ENCODE measurements at regions not wholly inside any gene's neighbourhood (a gene's known extent, or its start where the extent isn't known, plus 50 kb on each side); places are given as distances from the start of the nearest gene placed in this dataset.

- TF ChIP-seq REST (IDR thresholded peaks at IDR 0.05; ENCODE audit: low read depth, low read length) (no peak), EZH2phosphoT487 (IDR thresholded peaks at IDR 0.05; ENCODE audit: borderline replicate concordance, low read depth) (no peak), TEAD4 (IDR thresholded peaks at IDR 0.05; ENCODE audit: borderline replicate concordance, insufficient read depth) (no peak), FOXM1 (IDR thresholded peaks at IDR 0.05; ENCODE audit: low read depth) (no peak), RFX5 (IDR thresholded peaks at IDR 0.05; ENCODE audit: low read length) (no peak)
Observed at GRCh38 chr2:57437077-57437476, 609.5 kb upstream of the VRK2 start (continued).

DNA sequence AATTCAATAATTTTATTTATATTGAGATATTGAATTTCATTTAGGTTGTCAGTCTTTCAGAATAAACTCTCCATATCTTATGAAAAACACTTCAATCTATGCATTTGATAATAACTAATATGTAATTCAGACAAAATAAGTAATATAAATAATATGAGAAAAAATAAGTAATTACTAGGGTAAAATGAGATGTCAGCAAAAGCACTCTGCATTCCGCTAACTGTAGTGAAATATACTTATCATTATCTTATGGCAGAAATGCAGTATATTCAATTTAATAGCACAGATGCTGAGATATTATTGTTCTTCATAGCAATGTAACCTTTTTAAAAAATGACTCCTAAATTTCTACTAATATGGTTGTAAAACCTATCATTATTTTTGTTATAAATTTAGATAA, 606.2 kb upstream of the VRK2 start:
- no peaks in the 10 kb centered on the region; the same call in 1 of the 2 replicates for H3K79me2 ChIP-seq (ENCODE audit: insufficient read depth)
- ChIA-PET CTCF (no interaction called here), POLR2A (no interaction called here)

GRCh38 chr2:57443086-57443485, 603.5 kb upstream of the VRK2 start:
- H3K9ac ChIP-seq: no peak overlapping the region
- peaks cover 23% of the 10 kb centered on the region for H3F3A ChIP-seq (replicated peaks; ENCODE audit: insufficient read depth)
- H3K4me2 ChIP-seq: no peak overlapping the region
- H3K27me3 ChIP-seq (ENCODE audit: insufficient read depth): no peaks in the 10 kb centered on the region
- H3K27ac ChIP-seq (ENCODE audit: low read depth in 2 of 2, low read length in 1 of 2): peak overlapping the region in 1 of 2 experiments; percentile 97; a peak in 2 of 4 replicates
- DNase-seq: no peak
- TF ChIP-seq CHD2 (IDR thresholded peaks at IDR 0.05; ENCODE audit: low read length, partially characterized antibody) (no peak), USF1 (IDR thresholded peaks at IDR 0.05; ENCODE audit: borderline replicate concordance, low read depth) (no peak), RXRA (IDR thresholded peaks at IDR 0.05; ENCODE audit: borderline replicate concordance, low read depth) (no peak), RCOR1 (IDR thresholded peaks at IDR 0.05; ENCODE audit: low read length) (no peak)
- TF ChIP-seq, protein P1, sequence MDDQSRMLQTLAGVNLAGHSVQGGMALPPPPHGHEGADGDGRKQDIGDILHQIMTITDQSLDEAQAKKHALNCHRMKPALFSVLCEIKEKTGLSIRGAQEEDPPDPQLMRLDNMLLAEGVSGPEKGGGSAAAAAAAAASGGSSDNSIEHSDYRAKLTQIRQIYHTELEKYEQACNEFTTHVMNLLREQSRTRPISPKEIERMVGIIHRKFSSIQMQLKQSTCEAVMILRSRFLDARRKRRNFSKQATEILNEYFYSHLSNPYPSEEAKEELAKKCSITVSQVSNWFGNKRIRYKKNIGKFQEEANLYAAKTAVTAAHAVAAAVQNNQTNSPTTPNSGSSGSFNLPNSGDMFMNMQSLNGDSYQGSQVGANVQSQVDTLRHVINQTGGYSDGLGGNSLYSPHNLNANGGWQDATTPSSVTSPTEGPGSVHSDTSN (IDR thresholded peaks at IDR 0.05): no peak
- H3K4me1 ChIP-seq (ENCODE audit: control insufficient read depth in 1 of 2, insufficient read depth in 2 of 2, low read depth in 1 of 2, low read length in 1 of 2): peaks cover 0 to 8% of the 10 kb centered on the region in 2 experiments; a peak in 3 of 4 replicates
- H3K9me2 ChIP-seq: no peaks in the 10 kb centered on the region
- no peak overlapping the region for H3K4me3 ChIP-seq (ENCODE audit: low read depth in 2 of 2, low read length in 1 of 2)
- no peaks in the 10 kb centered on the region for H3K9me3 ChIP-seq
- H4K20me1 ChIP-seq (ENCODE audit: insufficient read depth): no peaks in the 10 kb centered on the region
- POLR2A ChIA-PET: no interaction called here
- WGBS (ENCODE audit: low lambda C conversion rate): 86% methylated on average over 2 of the region's 2 CpGs
- CTCF ChIA-PET: no interaction called here
- H3K36me3 ChIP-seq (replicated peaks in 1 of 2; ENCODE audit: control insufficient read depth in 1 of 2, insufficient read depth in 2 of 2, low read length in 1 of 2): no peaks in the 10 kb centered on the region
- H2AFZ ChIP-seq (ENCODE audit: low read depth): no peak overlapping the region
- no peaks in the 10 kb centered on the region; the same call in 1 of the 2 replicates for H3K79me2 ChIP-seq (ENCODE audit: insufficient read depth)

More for the DNA sequence above, 606.2 kb upstream of the VRK2 start:
- H2AFZ ChIP-seq (ENCODE audit: low read depth): no peak overlapping the region
- no peak overlapping the region for H3K4me2 ChIP-seq
- no peaks in the 10 kb centered on the region for H4K20me1 ChIP-seq (ENCODE audit: insufficient read depth)
- H3K27ac ChIP-seq (ENCODE audit: low read depth in 2 of 2, low read length in 1 of 2): no peak overlapping the region
- TF ChIP-seq RFX5 (IDR thresholded peaks at IDR 0.05; ENCODE audit: low read length) (no peak), GABPA (IDR thresholded peaks at IDR 0.05; ENCODE audit: low read depth) (no peak), YY1 (IDR thresholded peaks at IDR 0.05; ENCODE audit: low read depth) (no peak), JUND (IDR thresholded peaks at IDR 0.05) (no peak), RAD21 (IDR thresholded peaks at IDR 0.05; ENCODE audit: low read length) (no peak), SMC3 (IDR thresholded peaks at IDR 0.05; ENCODE audit: low read depth, low read length) (no peak), POLR2AphosphoS5 (IDR thresholded peaks at IDR 0.05; ENCODE audit: low read depth, low read length) (no peak), RCOR1 (IDR thresholded peaks at IDR 0.05; ENCODE audit: low read length) (no peak)
- TF ChIP-seq, protein P1 (IDR thresholded peaks at IDR 0.05): no peak
- H3K4me3 ChIP-seq (ENCODE audit: low read depth in 2 of 2, low read length in 1 of 2): no peak overlapping the region
- no peaks in the 10 kb centered on the region for H3K9me2 ChIP-seq
- peaks cover 22% of the 10 kb centered on the region for H3F3A ChIP-seq (replicated peaks; ENCODE audit: insufficient read depth)
- H3K36me3 ChIP-seq (replicated peaks in 1 of 2; ENCODE audit: control insufficient read depth in 1 of 2, insufficient read depth in 2 of 2, low read length in 1 of 2): no peaks in the 10 kb centered on the region
- no peaks in the 10 kb centered on the region for H3K9me3 ChIP-seq
- no peak overlapping the region for H3K9ac ChIP-seq
- H3K27me3 ChIP-seq (ENCODE audit: insufficient read depth): no peaks in the 10 kb centered on the region
- no peak for DNase-seq
- WGBS (ENCODE audit: low lambda C conversion rate): 58% methylated on average over 1 of the region's 1 CpG
- peaks cover 0 to 8% of the 10 kb centered on the region in 2 experiments; a peak in 3 of 4 replicates for H3K4me1 ChIP-seq (ENCODE audit: control insufficient read depth in 1 of 2, insufficient read depth in 2 of 2, low read depth in 1 of 2, low read length in 1 of 2)
